ENCODE measurements at regions not wholly inside any gene's neighbourhood (a gene's known extent, or its start where the extent isn't known, plus 50 kb on each side); places are given as distances from the start of the nearest gene placed in this dataset.
"Not testable (repeated sequence)": the region's sequence is repeated elsewhere in the genome, so short reads cannot be mapped to it uniquely, and the experiment has no call there.

DNA sequence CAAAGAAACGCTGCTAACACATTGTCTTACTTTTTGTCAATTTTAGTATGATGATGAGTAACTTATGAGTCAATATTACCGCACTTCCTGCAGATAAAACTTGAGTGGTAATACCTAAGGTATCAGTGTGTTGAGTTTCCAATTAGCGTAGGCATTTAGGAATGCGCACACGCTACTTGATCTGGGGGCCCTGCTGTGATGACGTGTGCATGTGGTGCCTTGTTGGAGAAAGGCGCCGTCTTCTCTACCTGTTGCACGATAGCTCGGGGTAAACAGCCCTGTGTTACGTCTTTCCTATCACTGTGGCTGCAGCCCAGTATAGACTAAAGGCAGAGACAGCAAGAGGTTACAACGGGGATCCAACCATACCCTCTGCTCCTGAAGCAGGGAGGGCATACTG lies 476.8 kb upstream of the ADARB2 start:
- peak; percentile 1 for DNase-seq

DNA sequence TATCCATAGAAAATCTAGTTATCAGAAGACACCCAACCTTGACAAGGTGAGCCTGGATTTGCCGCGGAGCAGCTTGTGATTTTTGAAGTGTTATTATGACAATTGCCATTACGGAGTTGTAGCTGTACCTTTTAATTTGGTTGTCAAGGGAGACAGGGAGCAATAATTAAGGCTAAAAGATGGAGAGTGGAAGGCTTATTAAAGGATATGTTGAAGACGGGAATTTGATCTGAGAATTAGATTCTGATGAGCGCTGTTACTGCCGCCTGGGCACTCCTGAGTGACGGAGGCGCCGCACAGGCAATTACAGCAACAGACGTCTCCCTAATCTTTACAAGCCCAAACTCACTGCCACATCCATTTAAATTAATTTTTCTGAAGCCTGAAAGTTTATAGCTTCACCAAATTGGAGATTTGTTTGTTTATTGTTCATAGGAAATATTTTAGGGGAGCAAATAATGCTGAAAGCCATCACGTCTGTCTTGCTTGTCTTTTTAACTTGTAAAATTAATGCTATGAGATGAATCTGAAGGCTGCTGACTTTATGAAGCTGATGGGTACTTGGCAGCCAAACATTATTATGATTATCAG lies 475.0 kb upstream of the ADARB2 start:
- no peak for DNase-seq

DNA sequence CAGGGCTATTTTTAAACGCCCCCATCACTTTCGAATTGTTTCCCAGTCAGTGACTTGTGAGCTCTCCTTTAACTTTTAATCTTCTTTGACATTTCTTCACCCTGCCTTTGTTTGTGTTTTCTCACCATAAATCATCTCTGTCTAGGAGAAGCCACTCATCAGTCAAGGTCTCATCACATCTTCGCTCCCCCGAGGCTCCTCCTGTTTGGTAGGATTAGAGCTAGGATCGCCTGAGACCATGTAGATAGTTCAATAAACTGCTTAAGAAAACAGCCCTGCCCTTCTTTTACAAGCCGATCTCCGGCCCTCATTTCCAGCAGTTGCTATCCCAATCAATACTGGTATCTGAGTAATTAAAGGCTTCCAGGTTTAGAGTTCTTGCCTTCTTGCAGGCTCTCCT lies 472.8 kb upstream of the ADARB2 start:
- DNase-seq = no peak

- no peak for DNase-seq
Measured at GRCh38 chr10:2208106-2208505, 470.8 kb upstream of the ADARB2 start.

GRCh38 chr10:2207246-2207922 lies 470.1 kb upstream of the ADARB2 start:
- no peak for DNase-seq

- DNase-seq = no peak
Measured at GRCh38 chr10:2205406-2205805, 468.1 kb upstream of the ADARB2 start.

DNA sequence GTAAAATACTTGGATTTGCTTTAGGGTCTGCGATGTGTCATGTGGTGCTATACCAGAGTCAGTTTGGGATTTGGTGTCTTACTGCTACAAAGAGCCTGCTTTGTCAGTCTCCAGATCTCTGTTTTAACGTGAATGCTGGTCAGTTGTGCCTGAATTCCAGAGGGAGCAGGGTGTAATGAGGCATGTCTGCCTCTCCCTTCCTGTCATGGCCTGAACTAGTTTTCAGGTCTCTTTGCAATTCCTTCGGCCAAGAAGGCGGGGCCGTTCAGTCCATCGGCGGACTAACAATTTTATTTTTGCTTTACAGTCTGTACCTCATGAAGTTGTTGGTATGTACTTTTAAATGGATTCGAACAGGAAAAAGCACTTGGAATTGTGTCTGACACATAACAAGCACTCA lies 465.1 kb upstream of the ADARB2 start:
- DNase-seq = no peak

DNA sequence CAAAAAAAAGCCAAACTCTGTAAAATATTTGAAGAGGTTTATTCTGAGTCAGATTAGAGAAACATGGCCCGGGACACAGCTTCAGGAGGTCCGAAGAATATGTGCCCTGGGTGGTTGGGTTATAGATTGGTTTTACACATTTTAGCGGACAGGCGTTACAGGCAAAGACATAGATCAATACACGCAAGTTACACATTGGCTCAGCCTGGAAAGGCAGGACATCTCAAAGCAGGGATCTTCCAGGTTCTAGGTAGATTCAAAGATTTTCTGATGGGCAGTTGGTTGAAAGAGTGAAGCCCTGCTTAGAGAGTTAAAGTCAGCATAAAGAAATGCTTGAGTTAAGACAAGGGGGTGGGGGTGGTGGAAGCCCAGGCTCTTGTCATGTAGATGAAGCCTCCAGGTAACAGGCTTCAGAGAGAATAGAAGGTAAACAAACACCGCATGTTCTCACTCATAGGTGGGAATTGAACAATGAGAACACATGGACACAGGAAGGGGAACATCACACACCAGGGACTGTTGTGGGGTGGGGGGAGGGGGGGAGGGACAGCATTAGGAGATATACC lies 464.3 kb upstream of the ADARB2 start:
- no peak for DNase-seq

DNA sequence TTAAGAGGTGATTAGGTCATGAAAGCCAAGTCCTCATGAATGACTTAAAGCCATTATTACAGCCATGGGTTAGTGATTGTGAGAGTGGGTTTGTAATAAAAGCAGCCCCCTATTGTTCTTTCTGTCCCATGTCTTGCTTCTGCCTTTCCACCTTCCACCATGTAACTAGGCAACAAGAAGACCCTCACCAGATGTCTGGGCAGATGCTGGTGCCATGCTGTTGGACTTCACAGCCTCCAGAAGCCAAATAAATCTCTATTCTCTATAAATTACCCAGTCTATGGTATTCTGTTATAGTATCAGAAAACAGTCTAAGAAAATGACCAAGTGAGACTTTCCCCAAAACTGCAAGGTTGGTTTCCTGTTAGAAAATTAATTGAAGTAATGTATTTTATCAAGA lies 460.3 kb upstream of the ADARB2 start:
- no peak for DNase-seq

DNA sequence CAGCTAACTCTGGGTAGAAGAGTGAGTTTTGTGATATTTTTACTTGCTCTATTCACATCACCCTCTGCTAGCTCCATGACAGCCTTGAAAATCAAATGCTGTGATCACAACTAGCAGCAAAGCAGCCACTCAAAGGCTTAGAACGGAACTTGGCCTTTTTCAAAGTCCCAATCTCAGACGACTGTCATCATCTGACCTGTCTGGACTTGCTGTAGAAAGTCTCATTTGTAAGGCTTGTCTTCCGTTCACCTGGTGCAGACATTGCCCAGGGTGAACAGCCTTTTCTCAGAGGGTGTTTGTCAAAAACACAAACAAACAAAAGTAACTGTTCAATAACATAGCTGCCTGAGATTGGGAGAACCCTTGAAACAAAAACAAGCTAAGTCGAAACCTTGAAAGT lies 458.9 kb upstream of the ADARB2 start:
- no peak for DNase-seq

- DNase-seq = not testable (repeated sequence)
Measured at GRCh38 chr10:2189356-2189755, 452.0 kb upstream of the ADARB2 start.

GRCh38 chr10:2188371-2188770 lies 451.0 kb upstream of the ADARB2 start:
- no peak for DNase-seq

DNA sequence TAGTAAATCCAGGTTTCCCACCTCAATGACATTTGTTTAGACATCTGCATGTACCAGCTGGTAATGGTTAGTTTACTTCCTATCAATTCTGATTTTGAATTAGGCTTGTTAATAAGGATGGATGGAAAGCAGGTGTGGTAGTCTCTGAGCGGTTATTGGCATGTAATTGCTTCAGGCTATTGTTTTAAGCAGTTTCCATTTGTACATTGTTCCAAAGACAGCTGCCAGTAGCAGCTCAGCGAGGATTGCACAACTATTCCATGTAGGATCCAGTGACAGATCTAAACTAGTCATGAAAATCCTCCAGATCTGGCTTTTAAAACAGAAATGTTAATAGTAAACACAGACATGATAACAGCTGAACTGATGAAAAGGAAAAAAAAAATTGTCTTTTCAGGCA lies 436.0 kb upstream of the ADARB2 start:
- no peak for DNase-seq

DNA sequence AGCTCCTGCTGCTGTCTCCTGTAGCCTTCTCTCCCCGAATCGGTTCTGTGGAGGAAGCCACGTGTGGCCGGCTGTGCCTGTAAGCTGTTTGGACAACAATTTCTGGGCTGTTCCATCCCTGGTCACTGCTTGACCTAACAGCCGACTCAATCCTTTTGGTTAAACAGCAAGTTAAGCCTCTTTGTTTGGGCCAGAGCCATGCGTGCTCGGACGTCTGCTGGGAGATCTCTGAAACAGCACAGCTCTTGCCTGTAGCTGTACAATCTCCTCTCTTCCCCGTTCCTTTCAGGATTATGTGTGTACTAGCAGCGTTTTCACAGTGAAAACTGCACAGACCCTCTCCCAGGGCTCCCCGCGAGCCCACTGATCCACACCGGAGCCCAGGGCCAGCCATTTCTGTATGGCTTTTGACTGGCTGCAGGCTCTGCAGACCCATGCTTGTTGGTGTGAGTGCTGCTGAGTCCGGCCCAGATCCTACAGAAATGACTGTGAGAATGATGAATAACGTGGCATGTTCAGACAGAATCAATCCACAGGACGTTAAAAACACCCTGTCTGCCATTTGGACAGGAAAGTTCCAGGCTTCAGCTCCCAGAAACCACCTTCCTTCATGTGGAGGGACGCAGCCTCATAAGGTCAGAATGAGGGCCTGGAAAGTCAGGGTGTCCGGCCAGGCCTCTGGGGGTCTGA lies 428.6 kb upstream of the ADARB2 start:
- no peak for DNase-seq

DNA sequence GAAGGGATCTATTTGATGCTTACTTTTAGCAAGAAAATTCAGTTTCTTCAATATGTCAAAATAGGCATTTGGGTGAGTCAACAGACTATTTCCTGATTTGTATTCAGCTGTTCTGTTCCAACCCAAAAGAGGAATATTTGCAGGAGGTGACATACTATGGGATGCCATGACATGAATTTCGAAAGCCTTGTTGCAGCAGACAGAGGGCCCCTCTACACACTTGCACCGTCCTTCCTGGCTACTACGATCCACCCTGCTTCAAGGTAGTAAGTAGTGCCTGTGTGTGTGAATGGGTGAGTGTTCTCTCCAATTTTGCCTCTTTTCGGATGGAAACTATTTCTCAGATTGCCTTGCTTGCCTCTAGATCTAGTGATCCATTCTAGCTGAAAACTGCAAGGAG lies 413.0 kb upstream of the ADARB2 start:
- DNase-seq = no peak

- DNase-seq = no peak
Measured at GRCh38 chr10:2145926-2146478, 408.7 kb upstream of the ADARB2 start.

DNA sequence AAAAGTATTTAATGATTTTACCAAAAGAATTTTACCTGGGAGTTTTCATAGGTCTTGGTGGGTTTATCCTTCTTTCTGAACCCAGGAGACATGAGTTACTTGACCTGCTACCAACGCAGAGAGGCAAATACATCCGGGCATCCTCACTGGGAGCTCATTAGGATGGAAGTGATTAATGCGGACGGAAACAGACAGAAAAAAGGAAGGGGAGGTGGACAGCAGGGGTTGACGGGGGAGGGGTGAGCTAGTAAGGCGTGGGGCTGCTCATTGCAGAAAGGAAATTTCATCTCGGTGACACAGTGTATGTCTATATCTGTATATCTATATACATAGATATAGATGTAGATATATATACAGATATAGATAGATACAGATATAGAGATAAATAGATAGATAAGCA lies 408.2 kb upstream of the ADARB2 start:
- DNase-seq = no peak

- DNase-seq = no peak
Measured at GRCh38 chr10:2144584-2144983, 407.3 kb upstream of the ADARB2 start.

DNA sequence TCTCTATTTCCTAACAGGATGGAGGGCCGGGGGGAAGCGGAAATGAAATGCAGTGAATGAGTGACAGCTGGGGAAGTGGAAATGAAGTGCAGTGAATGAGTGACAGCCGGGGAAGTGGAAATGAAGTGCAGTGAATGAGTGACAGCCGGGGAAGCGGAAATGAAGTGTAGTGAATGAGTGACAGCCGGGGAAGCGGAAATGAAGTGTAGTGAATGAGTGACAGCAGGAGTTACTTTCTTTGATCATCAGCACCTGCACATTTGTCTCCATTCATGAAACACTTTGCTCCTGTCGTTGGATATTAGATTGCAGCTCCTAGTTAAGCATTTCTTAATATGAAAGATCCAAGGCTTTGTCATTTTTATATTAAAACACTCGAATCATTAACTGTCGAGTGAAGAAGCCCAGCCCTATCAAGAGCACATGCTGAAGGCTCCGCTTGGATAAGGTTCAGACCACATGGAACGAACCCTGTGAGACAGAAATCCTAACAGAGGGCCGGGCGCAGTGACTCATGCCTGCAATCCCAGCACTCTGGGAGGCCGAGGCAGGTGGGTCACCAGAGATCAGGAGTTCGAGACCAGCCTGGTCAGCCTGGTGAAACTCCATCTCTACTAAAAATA lies 406.0 kb upstream of the ADARB2 start:
- no peak for DNase-seq

DNA sequence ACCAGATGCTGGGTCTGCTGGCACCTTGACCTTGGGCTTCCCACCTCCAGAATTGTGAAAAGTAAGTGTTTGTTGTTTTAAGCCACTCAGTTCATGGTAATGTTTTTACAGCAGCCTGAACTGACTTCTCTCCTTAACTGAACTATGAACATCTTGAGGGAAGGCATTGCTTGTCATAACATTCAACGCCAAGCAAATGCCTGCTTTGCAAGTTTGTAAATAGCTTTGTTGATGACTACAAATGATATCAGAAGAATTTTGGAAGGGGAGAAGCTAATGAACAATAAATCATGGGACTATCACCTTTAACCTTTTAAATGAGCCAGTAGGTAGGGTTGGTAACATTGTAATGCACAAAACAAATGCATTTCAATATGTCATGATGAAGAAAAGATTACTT lies 402.4 kb upstream of the ADARB2 start:
- DNase-seq = no peak

- peak; percentile 31 for DNase-seq
Measured at GRCh38 chr10:2137549-2138174, 400.3 kb upstream of the ADARB2 start.

DNA sequence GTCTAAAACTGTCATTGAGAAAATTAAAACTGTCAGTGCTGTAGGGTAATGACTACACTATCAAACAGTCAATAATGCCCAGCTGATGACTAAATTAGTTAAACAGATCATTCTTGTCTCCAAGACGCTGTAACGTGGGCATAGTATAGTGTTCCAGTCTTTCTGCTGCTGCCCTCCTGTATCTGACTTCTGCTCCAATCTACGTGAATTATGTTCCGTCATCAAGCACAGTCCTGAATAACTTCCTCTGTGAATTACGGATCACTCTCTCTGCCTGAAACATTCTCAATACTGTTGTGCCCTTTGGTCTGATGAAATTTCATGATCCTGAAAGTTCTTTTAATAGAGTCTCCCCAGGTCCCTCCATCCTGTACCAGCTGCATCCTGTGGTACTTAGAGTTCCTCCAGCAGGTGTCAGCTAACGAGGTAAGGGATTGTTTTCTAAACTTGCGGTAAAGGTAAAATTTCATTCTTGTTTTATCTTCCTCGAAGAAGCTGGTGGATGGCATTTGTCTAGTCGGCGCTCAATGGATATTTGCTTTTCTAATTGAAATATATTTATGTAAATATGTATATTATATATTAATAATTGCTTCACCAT lies 393.5 kb upstream of the ADARB2 start:
- DNase-seq = no peak

- DNase-seq = no peak
Measured at GRCh38 chr10:2128991-2129390, 391.7 kb upstream of the ADARB2 start.
